NOMO-1 treated with DMSO at 0.1 percent for 48 hours (cell line): ENCODE measurements at regions not wholly inside any gene's neighbourhood (a gene's known extent, or its start where the extent isn't known, plus 50 kb on each side); places are given as distances from the start of the nearest gene placed in this dataset.

Experiments used
- DNase-seq: peaks from one replicate; lab custom pipeline; 2025; ENCODE audit not compliant: unreplicated experiment; lab: John Stamatoyannopoulos, UW

DNA sequence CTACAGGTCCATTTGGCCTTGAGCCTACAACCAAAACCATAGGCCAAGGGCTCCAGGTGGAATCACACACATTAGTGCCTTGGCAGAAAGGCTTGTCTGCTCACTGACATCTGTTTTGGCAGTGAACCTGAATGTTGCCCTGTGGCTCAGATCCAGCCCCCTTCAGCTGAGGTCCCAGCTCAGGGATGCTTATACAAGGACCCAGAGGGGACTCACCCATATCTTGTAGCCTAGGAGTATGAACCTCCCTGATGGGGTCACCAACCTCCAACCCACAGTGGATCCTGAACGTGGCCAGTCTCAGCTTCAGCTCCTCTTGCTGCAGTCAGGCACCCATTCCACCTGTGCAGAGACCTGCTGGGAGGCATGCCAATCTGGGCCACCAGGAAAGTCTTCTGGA is 50.8 kb upstream of the HMX1 start:
- DNase-seq: no peak

DNA sequence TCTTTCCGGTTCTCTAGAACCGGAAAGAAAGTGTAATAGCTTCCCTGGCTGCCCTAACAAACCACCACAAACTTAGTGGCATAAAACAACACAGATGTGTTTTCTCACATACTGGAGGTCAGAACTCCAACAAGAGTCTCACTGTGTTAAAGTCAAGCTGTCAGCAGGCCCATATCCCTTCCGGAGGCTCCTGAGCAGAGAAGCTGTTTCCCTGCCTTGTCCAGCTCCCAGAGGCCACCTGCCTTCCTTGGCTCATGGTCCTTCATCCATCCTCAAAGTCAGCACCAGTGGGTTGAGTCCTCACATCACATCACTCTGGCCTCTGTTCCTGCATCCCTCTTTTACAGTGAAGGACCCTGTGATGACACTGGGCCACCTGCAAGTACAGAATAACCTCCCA is 49.8 kb upstream of the HMX1 start:
- DNase-seq: no peak
